ENCODE measurements at regions not wholly inside any gene's neighbourhood (a gene's known extent, or its start where the extent isn't known, plus 50 kb on each side); places are given as distances from the start of the nearest gene placed in this dataset.

GRCh38 chr11:127993281-127993680, 594.1 kb downstream of the ETS1 start:
- TF ChIP-seq CTCF (conservative IDR thresholded peaks at IDR 0.05; ENCODE audit: low read depth in 2 of 2) (no peak), POLR2AphosphoS5 (IDR thresholded peaks at IDR 0.05; ENCODE audit: low read depth) (no peak), CREB1 (CRISPR knock-in tag; IDR thresholded peaks at IDR 0.05; ENCODE audit: low read depth) (no peak), EZH2 (IDR thresholded peaks at IDR 0.05; ENCODE audit: low read depth, unreplicated experiment) (no peak), REST (IDR thresholded peaks at IDR 0.05; ENCODE audit: unreplicated experiment) (no peak), STAT1 (IDR thresholded peaks at IDR 0.05; ENCODE audit: unreplicated experiment) (no peak), JUNB (IDR thresholded peaks at IDR 0.05; ENCODE audit: unreplicated experiment) (no peak), EZH2phosphoT487 (IDR thresholded peaks at IDR 0.05; ENCODE audit: unreplicated experiment) (no peak)

All from GM23338 (cell line).